ENCODE measurements at regions not wholly inside any gene's neighbourhood (a gene's known extent, or its start where the extent isn't known, plus 50 kb on each side); places are given as distances from the start of the nearest gene placed in this dataset.

DNA sequence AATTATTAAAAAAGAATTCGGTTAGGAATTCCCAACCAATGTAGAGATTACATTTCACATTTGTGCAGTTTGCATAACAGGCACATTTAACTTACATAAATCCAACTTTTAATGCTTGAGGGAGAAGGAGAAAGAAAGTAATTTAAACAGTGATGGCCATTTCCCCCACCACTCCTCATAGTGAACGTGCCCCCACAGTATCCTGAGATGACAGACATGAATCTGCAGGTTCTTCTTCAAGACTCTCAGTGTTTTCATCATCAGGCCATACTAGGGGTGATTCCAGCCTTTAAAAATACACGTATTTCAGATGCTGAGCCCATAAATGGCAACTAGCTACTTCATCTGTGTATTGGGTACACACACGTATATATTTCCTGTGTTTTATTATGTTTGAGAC lies 51.3 kb upstream of the WIPF1 start:
- TF ChIP-seq EZH2phosphoT487 (IDR thresholded peaks at IDR 0.05; ENCODE audit: borderline replicate concordance, low read length) = no peak
- TF ChIP-seq, protein P1, sequence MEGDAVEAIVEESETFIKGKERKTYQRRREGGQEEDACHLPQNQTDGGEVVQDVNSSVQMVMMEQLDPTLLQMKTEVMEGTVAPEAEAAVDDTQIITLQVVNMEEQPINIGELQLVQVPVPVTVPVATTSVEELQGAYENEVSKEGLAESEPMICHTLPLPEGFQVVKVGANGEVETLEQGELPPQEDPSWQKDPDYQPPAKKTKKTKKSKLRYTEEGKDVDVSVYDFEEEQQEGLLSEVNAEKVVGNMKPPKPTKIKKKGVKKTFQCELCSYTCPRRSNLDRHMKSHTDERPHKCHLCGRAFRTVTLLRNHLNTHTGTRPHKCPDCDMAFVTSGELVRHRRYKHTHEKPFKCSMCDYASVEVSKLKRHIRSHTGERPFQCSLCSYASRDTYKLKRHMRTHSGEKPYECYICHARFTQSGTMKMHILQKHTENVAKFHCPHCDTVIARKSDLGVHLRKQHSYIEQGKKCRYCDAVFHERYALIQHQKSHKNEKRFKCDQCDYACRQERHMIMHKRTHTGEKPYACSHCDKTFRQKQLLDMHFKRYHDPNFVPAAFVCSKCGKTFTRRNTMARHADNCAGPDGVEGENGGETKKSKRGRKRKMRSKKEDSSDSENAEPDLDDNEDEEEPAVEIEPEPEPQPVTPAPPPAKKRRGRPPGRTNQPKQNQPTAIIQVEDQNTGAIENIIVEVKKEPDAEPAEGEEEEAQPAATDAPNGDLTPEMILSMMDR (IDR thresholded peaks at IDR 0.05; ENCODE audit: low read depth, low read length, poor library complexity, severe bottlenecking) = no peak
- H3K4me3 ChIP-seq (ENCODE audit: low read length) = no peak overlapping the region
- H3F3A ChIP-seq (ENCODE audit: control insufficient read depth, insufficient read depth) = no peaks in the 10 kb centered on the region
- H4K20me1 ChIP-seq (ENCODE audit: control insufficient read depth, insufficient read depth, low read depth, low read length) = no peaks in the 10 kb centered on the region
- no peaks in the 10 kb centered on the region for H3K36me3 ChIP-seq (ENCODE audit: control insufficient read depth, low read length)
- no peaks in the 10 kb centered on the region for H3K4me1 ChIP-seq (ENCODE audit: control insufficient read depth, low read length)
- H3K4me2 ChIP-seq (ENCODE audit: low read length) = no peak overlapping the region
- no peaks in the 10 kb centered on the region for H3K9me3 ChIP-seq (ENCODE audit: control insufficient read depth, insufficient read depth, low read length)
- H3K9me2 ChIP-seq (replicated peaks; ENCODE audit: control insufficient read depth, low read length) = no peaks in the 10 kb centered on the region
- no peaks in the 10 kb centered on the region for H3K79me2 ChIP-seq (ENCODE audit: control insufficient read depth, low read length)
- H3K27me3 ChIP-seq (ENCODE audit: control insufficient read depth, low read length) = no peaks in the 10 kb centered on the region
- H3K27ac ChIP-seq (ENCODE audit: low read depth, low read length) = no peak overlapping the region

All from DOHH2 (cell line).